ENCODE measurements at regions not wholly inside any gene's neighbourhood (a gene's known extent, or its start where the extent isn't known, plus 50 kb on each side); places are given as distances from the start of the nearest gene placed in this dataset.

- no peak for TF ChIP-seq POLR2A (IDR thresholded peaks at IDR 0.05)
- no peak for TF ChIP-seq CTCF (IDR thresholded peaks at IDR 0.05)
These were observed 382.9 kb upstream of the NPVF start for GRCh38 chr7:25611196-25611595.
